Stimulated activated CD4-positive, alpha-beta T cell treated with anti-CD3 and anti-CD28 coated beads, TNF-alpha, amount 100 ng/mL, for 1 hour (primary cell): ENCODE measurements at regions not wholly inside any gene's neighbourhood (a gene's known extent, or its start where the extent isn't known, plus 50 kb on each side); places are given as distances from the start of the nearest gene placed in this dataset.

Experiments used
- DNase-seq, 3 donors: peaks; one replicate each; pipeline ENCODE4 v3.0.0-alpha.2; 2020; ENCODE audit warnings: low read depth in 3 of 3, low spot score in 1 of 3

- DNase-seq: no peak
These were observed 467.9 kb upstream of the AUTS2 start for GRCh38 chr7:69130396-69130795.

GRCh38 chr7:69134316-69134715 is 464.0 kb upstream of the AUTS2 start:
- DNase-seq: no peak

GRCh38 chr7:69147631-69148030 is 450.6 kb upstream of the AUTS2 start:
- DNase-seq: no peak

GRCh38 chr7:69149804-69150782 is 448.2 kb upstream of the AUTS2 start:
- DNase-seq: no peak

- no peak for DNase-seq
These were observed 435.9 kb upstream of the AUTS2 start for GRCh38 chr7:69162326-69162725.

GRCh38 chr7:69162931-69163670 is 435.2 kb upstream of the AUTS2 start:
- no peak for DNase-seq

GRCh38 chr7:69166979-69167516 is 431.2 kb upstream of the AUTS2 start:
- no peak for DNase-seq

- DNase-seq: no peak
These were observed 428.9 kb upstream of the AUTS2 start for GRCh38 chr7:69169386-69169785.

GRCh38 chr7:69172357-69173077 is 425.8 kb upstream of the AUTS2 start:
- DNase-seq: no peak

- no peak for DNase-seq
These were observed 424.9 kb upstream of the AUTS2 start for GRCh38 chr7:69173341-69173740.

GRCh38 chr7:69173846-69174245 is 424.4 kb upstream of the AUTS2 start:
- DNase-seq: no peak

- DNase-seq: no peak
These were observed 421.4 kb upstream of the AUTS2 start for GRCh38 chr7:69176841-69177240.

GRCh38 chr7:69177461-69177861 is 420.8 kb upstream of the AUTS2 start:
- no peak for DNase-seq

GRCh38 chr7:69177941-69178494 is 420.3 kb upstream of the AUTS2 start:
- no peak for DNase-seq

- no peak for DNase-seq
These were observed 417.6 kb upstream of the AUTS2 start for GRCh38 chr7:69180662-69181061.

- no peak for DNase-seq
These were observed 415.4 kb upstream of the AUTS2 start for GRCh38 chr7:69182596-69183467.

GRCh38 chr7:69184339-69184738 is 413.9 kb upstream of the AUTS2 start:
- DNase-seq: no peak

- DNase-seq: no peak
These were observed 413.1 kb upstream of the AUTS2 start for GRCh38 chr7:69185170-69185569.

GRCh38 chr7:69186974-69187373 is 411.3 kb upstream of the AUTS2 start:
- DNase-seq: no peak

GRCh38 chr7:69187824-69188333 is 410.4 kb upstream of the AUTS2 start:
- DNase-seq: no peak
